Fibroblast of the conjunctiva (primary cell): ENCODE measurements at regions not wholly inside any gene's neighbourhood (a gene's known extent, or its start where the extent isn't known, plus 50 kb on each side); places are given as distances from the start of the nearest gene placed in this dataset.

Experiments used
- DNase-seq: peaks from one replicate; pipeline ENCODE4 v3.0.0-alpha.2; 2010; ENCODE audit warnings: low read depth

DNA sequence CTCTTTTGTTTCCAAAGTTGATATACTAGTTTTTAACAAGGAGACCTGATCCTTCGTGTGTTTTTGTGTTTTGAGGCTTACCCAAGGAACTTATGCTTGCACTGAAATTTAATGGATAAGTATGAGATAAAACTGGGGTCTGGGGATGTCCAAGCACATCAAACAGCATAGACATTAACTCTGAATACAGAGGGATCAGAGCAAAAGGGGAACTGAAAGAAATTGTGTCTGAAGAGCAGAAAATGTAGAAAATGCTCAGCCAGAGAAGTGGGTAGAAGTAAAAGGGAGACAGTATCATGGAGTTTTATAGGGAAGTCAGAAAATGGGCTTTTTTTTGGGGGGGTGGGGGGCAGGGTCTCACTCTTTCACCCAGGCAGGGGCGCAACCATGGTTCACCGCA lies 695.4 kb downstream of the ARAP2 start:
- DNase-seq = no peak

DNA sequence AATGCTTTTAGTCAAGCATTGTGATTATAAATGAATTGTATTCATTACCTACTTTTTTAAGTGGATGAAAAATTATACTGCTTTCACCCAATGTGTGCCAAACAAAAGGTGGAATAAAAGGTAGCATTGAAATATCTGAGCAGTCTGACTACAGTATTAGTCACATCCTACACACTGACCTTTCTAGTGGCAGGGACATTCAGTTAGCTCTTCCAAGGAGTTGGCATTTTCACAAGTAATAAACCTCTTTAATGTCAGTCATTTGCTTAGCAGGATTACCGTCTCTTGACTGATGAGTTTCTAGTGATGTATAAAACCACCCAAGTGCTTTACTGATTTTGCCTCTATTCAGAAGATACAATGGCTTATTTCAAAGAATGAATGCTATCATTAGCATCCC lies 687.9 kb downstream of the ARAP2 start:
- no peak for DNase-seq

DNA sequence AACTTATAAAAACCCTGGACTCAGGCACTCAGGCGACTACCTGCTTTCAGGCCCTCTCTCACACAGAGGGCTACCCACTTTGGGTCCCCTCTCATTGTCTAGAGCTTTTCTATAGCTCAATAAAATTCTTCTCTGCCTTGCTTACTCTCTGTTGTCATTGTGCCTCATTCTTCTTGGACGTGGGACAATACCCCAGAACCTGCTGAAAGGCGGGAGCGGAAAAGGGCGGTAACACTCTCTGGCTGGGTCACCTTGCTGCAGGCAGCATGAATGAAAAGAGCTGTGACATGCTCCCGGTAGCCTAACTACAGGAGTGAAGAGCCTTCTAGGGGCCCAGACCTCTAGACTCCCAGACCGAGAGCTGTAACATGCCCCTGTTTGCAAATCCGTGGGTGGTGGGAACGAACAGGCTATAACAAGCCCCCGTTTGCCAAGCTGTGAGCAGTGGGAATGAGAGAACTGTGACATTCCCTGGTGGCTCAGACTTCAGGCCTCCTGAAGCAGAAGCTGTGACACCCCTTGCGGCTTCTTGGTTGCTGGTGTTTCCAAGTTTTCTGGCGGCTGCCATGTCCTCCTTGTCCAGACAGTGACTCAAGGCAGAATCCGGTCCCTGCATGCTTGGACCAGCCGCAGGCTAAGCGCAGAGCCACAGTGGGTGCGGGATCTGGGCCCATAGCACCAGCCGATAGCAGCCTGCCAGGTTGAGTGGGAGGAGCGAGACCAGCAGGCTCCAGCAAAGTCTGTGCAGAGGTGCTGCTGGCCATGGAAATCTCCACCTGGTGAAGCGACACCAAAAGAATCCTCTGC lies 684.6 kb downstream of the ARAP2 start:
- no peak for DNase-seq

DNA sequence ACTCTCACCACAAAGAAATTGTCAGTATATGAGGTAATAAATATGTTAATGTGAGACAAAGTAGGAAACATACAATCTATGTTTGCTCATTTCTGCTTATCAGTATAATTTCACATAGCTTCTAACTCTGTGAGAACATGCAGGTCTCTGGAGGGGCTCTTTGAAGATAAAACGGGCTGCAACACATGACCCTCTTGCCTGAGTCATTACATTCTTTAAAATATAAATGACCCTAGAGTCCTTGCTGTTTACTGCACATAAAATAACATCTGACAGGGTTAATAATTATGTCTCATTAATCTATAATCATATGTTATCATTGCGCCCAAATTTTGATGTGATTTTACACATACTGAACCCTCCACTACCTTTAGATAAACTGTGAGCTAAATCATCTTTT lies 681.5 kb downstream of the ARAP2 start:
- DNase-seq = no peak

DNA sequence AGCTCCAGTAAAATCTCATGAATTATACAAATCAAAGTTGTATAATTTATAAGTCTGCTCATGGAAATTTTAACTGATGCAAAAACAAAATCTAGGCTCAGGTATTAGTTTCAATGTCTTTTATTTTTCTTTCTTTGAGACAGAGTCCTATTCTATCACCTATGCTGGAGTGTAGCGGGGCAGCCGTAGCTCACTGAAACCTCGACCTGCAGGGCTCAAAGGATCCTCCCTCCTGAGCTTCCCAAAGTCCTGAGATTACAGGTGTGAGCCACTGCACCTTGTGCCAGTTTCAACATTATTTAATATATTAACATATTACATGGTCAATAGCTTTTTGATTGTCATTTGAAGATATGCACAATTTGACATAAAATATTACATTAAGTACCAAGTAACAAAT lies 678.7 kb downstream of the ARAP2 start:
- DNase-seq = no peak

DNA sequence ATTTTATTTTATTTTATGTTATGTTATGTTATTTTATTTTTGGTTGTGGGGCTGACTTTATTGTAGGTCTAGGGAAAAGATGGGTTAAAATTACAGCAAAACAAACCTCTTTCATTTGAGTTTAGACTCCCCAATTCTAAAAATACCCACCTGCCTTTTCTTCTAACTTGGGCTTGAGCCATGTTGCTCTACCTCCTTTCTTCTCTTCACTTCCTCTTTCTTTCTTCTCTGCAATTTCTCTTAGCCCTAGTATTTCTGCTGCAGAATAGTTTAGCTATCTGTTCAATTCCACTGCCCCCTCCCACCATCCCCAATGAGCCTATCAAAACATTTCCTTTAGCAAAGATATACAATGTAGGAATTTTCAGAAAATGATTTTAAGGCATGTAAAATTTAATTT lies 653.3 kb downstream of the ARAP2 start:
- no peak for DNase-seq

DNA sequence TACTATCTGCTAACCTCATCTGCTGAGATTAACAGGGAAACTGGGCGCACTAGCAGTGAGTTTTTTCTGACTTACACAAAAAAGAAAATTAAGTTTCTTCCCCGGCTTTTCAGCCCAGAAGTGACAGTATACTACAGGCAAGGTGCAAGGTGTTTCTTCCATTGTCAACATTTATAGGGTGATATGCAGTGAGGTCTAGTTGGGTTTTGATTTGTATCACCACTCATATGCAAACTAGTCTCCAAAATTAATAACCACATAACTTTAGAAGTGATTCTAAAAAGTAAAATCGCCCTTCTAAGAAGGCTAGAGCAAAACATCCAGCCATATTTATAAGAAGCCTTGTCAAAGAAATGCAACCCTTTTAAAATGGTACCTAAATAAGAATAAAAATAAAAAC lies 640.1 kb downstream of the ARAP2 start:
- no peak for DNase-seq

DNA sequence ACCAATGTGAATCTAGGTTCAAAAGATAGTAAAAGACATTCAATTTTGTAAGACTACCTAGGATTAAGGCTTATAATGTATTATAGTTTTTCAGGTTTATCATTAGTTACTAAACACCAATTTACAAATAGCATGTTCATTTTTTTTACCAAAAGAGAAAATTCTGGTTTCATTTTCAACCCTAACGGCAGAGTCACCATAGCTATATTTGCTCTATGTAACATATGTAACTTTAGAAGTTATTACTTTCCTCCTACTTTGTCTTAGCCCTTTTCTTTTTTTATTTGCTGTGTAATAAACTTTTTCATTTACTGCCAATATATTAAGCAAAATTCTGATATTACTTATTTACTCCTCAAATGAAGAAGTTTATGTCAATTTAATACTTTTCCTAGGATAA lies 639.6 kb downstream of the ARAP2 start:
- no peak for DNase-seq

DNA sequence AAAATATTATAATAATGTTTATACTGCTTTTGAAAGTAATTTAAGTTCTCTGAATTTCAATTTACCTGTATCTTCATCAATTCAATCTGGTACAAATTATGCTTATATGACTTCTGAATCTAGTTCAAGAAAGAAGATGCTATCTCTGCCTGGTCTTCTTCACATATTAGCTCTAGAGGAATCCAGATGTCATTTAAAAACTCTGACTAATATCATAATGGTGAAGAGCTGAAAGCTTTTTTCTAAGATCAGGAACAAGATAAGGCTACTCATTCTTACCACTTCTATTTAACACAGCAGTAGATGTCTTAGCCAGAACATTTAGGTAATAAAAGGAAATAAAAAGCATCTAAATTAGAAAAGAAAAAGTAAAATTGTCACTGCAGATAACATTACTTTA lies 636.1 kb downstream of the ARAP2 start:
- no peak for DNase-seq

DNA sequence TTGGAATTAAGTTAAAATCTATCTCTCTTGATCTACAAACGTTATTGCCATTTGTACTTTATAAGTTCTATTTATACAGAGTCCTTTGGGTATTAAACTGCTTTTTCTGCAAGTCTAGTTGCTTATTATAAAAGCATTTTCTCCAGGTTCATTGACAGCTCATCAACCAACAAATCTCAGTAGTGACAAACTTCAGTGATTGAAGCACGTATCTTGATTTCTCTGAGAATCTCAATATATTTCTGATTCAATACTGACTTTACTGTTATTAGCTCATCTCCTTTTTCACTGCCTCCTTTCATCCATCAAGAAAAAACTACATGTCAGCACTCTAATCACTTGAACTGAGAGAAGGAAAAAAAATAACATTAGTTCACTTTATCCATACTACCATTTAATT lies 630.2 kb downstream of the ARAP2 start:
- no peak for DNase-seq

DNA sequence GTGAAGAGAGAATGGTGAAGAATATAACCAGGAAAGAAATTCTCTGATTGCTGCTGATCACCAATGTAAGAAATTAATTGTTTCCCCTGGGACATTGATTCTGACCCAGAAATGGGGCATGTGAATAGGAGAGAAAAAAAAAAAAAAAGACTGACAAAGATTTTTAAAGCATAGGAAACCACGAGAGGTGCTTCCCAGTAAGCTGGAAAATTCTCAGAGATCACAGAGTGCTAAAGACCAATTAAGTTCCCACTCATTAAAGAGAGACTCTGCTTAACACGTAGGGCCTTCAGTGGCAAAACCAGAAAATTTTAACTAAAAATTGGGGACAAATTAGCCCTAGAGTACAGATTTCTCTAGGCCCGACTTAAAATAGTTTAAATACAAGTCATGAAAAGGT lies 604.4 kb downstream of the ARAP2 start:
- no peak for DNase-seq

DNA sequence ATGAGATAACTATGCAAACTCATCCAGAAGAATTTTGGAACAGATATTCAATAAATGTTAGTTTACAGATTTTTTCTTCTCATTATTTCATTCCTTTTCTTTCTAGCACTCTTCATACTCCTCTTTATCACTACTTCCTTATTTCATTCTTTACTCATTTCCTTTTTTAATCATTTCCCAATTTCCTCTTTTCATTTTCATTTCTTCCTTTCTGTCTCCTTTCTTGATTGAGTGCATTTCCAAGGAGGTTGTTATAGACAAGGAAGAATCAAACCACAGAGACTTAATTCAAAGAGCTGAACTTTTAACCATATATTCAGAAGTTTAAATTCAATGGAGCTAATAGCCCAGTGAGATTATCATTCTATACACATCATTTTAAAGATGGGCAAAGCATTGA lies 600.7 kb downstream of the ARAP2 start:
- DNase-seq = no peak

DNA sequence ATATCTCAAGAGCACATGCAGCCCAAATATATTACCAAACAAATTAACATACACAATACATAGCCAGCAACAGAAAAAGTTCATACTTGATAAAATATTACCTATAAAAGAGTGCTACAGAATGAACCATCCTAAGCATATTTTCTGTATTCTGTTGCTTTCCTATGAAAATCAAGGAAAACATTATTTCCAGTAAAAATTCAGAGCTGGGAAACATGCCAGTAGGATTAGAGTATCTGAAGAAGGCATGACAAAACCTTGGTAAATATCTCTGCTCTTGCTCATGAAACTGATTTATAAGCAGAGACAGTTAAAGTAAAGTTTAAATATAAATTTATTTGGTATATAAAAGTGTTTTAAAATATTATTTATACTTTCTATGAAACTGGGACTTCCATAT lies 599.7 kb downstream of the ARAP2 start:
- no peak for DNase-seq

DNA sequence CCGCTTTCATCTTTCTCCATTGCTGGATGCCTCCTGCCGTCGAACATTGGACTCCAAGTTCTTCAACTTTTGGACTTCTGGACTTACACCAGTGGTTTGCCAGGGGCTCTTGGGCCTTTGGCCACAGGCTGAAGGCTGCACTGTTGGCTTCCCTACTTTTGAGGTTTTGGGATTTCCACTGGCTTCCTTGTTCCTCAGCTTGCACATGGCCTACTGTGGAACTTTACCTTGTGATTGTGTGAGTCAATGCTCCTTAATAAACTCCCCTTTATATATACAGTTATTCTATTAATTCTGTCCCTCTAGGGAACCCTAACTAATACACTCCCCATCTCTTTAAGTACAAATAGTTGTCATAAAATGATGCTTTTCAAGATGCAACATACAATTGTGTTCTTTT lies 595.3 kb downstream of the ARAP2 start:
- DNase-seq = no peak

DNA sequence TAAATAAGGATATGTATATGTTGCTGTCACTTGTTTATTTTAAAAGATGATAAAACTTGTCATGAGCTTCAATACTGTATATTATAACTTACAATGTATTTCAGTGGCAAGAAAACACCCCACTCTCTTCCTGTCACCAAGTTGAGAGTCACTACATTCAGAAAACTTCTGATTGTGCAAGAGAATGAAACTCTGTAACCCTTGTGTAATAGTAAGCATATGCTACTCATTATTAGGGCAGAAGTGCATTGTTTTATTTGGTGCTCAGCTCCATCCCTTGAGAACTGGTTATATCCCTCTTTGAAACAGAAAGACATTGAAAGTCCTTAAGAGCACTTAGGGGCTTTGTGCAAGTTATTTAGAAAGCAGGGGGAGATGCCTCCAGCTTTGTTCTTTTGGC lies 594.5 kb downstream of the ARAP2 start:
- DNase-seq = peak; percentile 1

DNA sequence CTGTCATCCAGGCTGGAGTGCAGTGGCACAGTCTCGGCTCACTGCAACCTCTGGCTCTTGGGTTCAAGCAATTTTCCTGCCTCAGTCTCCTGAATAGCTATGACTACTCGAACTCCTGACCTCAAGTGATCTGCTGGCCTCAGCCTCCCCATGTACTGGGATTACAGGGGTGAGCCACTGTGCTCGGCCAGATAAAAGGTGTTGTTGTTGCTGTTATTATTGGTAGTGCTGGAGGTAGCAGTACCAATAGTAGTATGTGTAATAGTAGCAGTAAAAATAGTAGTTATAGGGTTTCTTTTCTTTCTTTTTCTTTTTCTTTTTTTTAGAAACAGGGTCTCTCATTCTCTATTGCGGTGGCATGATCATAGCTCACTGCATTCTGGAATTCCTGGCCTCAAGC lies 592.1 kb downstream of the ARAP2 start:
- no peak for DNase-seq

DNA sequence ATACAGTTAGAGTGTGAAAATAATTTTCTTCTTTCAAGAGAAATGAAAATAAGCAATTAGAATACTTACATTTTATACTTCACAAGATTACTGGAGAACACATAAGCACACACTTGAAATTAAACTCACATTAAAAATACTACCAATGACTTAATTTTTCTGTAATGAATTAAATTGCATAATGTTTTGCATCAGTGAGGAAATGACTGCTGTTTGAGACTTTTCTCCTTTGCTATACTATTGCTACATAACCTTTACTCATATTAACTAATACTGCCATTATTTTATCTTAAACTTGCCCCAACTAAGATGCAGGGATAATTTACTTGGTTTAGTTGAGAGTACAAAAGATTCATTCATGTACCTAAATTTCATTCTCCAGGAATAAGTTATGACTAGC lies 590.9 kb downstream of the ARAP2 start:
- no peak for DNase-seq

DNA sequence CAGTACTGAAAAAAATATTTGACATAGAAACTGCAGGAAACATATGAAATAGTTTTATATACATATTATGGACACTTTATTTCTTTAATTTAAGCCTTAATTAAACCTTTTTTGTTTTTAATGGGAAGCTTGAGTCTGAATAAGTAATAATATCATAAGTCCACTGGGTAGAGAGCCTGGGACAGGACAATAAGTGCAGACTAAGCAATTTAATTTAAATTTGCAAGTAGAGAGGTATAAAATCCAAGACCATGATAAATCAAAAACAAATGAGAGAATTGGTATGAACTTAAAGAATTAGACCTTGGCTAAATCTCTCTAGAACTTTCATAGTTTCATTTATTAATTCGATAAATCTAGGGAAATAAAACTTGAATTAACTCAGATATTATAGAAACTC lies 571.2 kb downstream of the ARAP2 start:
- no peak for DNase-seq

DNA sequence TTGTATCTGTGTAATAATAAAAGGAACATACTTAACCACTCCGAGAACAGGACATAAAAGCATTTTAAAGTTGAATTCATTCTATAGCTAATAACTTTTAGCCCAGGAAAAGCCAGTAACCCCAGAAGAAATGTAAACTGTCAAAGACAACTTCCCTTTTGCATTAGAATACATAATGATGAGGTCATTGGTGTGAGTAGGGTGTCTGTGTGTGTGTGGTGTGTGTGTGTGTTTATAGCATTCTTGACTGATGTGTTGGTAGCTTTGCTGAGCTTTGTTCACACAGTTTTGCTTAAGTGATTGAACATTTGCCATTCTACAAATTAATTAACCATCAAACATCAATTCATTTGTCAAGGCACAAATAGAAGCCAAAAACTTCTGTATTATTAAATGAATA lies 559.6 kb downstream of the ARAP2 start:
- no peak for DNase-seq

DNA sequence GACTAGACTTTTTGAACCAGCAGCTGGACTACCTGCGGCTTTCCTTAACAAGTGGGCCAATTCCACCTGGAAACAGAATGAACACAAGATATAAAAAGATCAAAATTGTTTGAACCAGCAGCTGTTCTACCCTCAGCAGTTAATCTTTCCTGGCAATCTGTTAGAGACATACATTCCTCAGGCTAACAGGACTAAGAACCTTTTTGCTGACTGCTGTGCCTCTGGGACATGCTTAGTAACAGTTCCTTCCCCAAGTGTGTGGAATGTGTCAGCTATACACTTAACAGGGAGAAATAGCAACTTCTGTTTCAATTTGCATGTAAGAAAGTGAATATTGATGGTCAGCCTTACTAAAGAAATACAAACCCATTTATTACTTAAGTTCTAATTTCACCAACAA lies 554.4 kb downstream of the ARAP2 start:
- DNase-seq = no peak

DNA sequence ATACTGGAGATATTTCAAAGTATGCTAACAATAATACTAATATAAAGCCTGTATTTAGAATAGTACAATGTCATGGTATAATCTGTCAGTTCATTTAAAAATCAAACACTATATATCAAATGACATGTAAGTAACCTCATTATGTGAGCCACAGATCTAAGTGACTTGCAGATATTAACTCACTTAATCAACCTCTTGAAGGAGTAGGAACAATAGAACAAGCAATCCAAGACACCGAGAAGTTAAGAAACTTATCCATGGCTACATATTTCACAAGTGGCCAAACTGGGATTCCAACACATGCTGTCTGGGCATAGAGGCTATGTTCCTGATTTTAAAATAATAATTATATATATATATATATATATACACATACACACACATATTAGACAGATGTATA lies 554.0 kb downstream of the ARAP2 start:
- no peak for DNase-seq

DNA sequence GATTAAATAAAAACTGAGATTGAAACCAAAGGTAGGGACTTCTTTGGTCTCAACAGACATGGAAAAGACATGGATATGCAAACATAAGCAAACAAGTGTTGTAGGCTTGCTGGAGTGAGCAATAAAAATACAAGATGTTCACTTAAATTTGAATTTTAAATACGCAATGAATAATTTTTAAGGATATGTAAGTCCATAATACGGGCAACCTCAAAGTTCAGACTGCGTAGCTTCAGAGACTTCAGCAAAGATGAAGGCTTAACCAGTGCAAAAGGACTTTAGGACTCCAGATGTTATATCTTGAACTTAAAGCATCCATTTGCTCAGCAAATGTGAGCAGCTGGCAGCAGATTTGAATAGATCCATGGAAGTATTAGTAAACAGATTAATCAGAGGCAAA lies 549.3 kb downstream of the ARAP2 start:
- DNase-seq = no peak

DNA sequence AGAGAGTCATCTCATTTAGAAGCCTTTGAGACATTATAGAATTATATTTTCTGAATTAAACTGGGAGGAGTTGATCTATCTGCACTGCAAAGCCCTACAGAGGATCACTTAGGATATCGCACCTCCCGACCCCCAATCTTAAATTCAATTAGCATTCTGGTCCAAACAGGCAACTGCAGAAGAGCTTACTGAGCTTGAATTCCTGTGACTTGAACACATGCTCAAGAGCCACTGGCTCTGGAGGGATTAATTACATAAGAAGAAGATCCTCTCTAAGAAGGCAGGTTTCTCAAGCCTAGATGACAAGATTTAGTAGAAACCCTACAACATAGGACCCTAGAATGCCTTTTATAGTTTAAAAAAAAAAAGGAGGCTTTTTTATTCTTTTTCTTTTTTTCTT lies 548.9 kb downstream of the ARAP2 start:
- DNase-seq = no peak

DNA sequence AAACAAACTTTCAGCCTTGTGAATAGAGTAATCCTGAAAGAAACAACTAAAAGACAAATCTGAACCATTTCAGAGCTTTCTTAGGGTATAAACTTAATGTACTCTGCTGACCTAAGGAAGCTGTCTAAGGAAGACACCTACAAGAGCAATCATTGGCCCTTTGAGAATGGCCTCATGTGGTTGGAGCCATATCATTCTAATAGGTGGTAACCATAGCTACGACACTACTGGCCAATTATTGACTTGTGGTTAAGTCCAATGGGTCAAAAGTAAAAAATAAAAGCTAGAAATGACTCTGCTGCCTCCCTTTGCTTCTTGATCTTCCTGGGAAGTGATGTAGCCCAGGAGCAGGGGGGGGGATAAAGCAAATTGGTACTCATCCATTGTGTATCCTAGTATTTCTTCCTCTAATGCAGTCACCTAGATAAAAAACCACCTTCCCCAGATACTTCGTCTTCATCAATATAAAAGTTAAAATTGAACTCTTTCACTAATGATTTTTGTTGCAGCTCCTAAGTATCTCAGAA lies 547.0 kb downstream of the ARAP2 start:
- DNase-seq = no peak
